WTC11 (cell line): ENCODE measurements at regions not wholly inside any gene's neighbourhood (a gene's known extent, or its start where the extent isn't known, plus 50 kb on each side); places are given as distances from the start of the nearest gene placed in this dataset.

Source experiments
- ATAC-seq: fragments of 200-7000 bp; cut with Tn5 transposase; 2 replicates; pipeline ENCODE4 v1.10.0; 2021; ENCODE audit warnings: mild to moderate bottlenecking, moderate library complexity
- CTCF ChIA-PET: fragments of 300-600 bp; sonication (Branson Sonifier 250); formaldehyde crosslinking; loops from one replicate; lab custom pipeline; 2021; ENCODE audit warnings: antibody characterized with exemption; lab: Charles Lee
- POLR2A ChIA-PET: fragments of 350-600 bp; sonication (Branson Sonifier 250); formaldehyde crosslinking; loops from one replicate; lab custom pipeline; 2021; ENCODE audit warnings: antibody characterized with exemption; lab: Charles Lee
- DNase-seq: peaks from one replicate; pipeline ENCODE4 v3.0.0; 2021; ENCODE audit warnings: low spot score
- H3K27ac Mint-ChIP-seq: 2 replicates; pipeline ENCODE4 v1.8.0; 2021; ENCODE audit warnings: mixed read lengths
- H3K27me3 Mint-ChIP-seq: 2 replicates; pipeline ENCODE4 v1.8.0; 2021; ENCODE audit warnings: low read depth, mild to moderate bottlenecking, moderate library complexity, mixed read lengths
- H3K36me3 Mint-ChIP-seq: 2 replicates; pipeline ENCODE4 v1.8.0; 2021; ENCODE audit warnings: mixed read lengths
- H3K4me1 Mint-ChIP-seq: 2 replicates; pipeline ENCODE4 v1.8.0; 2022; ENCODE audit warnings: mixed read lengths
- H3K4me3 Mint-ChIP-seq: 2 replicates; pipeline ENCODE4 v1.8.0; 2021; ENCODE audit warnings: mild to moderate bottlenecking, moderate library complexity, mixed read lengths
- H3K9me3 Mint-ChIP-seq: 2 replicates; pipeline ENCODE4 v1.8.0; 2021; ENCODE audit warnings: mixed read lengths
- ATF1 ChIP-seq: sonication (generic); formaldehyde crosslinking; IDR thresholded peaks from 2 replicates; pipeline ENCODE4 v1.8.1; 2023; ENCODE audit warnings: mild to moderate bottlenecking, moderate library complexity, missing genetic modification reagents
- ATF3 ChIP-seq: sonication (generic); formaldehyde crosslinking; conservative IDR thresholded peaks from 2 replicates; pipeline ENCODE4 v1.8.1; 2022; ENCODE audit warnings: mild to moderate bottlenecking, missing genetic modification reagents
- CBFB ChIP-seq: sonication (generic); formaldehyde crosslinking; IDR thresholded peaks from 2 replicates; pipeline ENCODE4 v1.8.1; 2022; ENCODE audit warnings: mild to moderate bottlenecking, low read depth, missing genetic modification reagents
- CDX4 ChIP-seq: fragments of 250-450 bp; sonication (Bioruptor Pico); IDR thresholded peaks from 2 replicates; pipeline ENCODE4 v1.9.0; 2021; ENCODE audit warnings: moderate library complexity, mild to moderate bottlenecking, inconsistent platforms, borderline replicate concordance
- ELF4 ChIP-seq: sonication (generic); formaldehyde crosslinking; IDR thresholded peaks from 2 replicates; pipeline ENCODE4 v1.8.1; 2022; ENCODE audit warnings: low read depth, mild to moderate bottlenecking, moderate library complexity, missing genetic modification reagents
- ETV6 ChIP-seq: sonication (generic); formaldehyde crosslinking; IDR thresholded peaks from 2 replicates; pipeline ENCODE4 v1.8.1; 2022; ENCODE audit warnings: mild to moderate bottlenecking, missing genetic modification reagents
- GRHL2 ChIP-seq: fragments of 250-450 bp; sonication (Bioruptor Pico); IDR thresholded peaks from 2 replicates; pipeline ENCODE4 v1.8.0; 2022; ENCODE audit warnings: mild to moderate bottlenecking, moderate library complexity; ENCODE audit not compliant: insufficient replicate concordance, severe bottlenecking
- GTF2I ChIP-seq: fragments of 250-450 bp; sonication (Bioruptor Pico); conservative IDR thresholded peaks from 2 replicates; pipeline ENCODE4 v1.4.0; 2021; ENCODE audit warnings: mild to moderate bottlenecking
- HMGA2 ChIP-seq: fragments of 250-450 bp; sonication (Bioruptor Pico); IDR thresholded peaks from 2 replicates; pipeline ENCODE4 v1.4.0; 2021; ENCODE audit warnings: mild to moderate bottlenecking, moderate library complexity
- KAT7 ChIP-seq: sonication (generic); formaldehyde crosslinking; IDR thresholded peaks from 2 replicates; pipeline ENCODE4 v1.8.1; 2023; ENCODE audit warnings: missing genetic modification reagents, mild to moderate bottlenecking, borderline replicate concordance
- SMAD4 ChIP-seq: sonication (generic); formaldehyde crosslinking; IDR thresholded peaks from 2 replicates; pipeline ENCODE4 v1.8.0; 2022; ENCODE audit warnings: mild to moderate bottlenecking, missing genetic modification reagents
- TEAD1 ChIP-seq: sonication (generic); formaldehyde crosslinking; IDR thresholded peaks from 2 replicates; pipeline ENCODE4 v1.8.0; 2022; ENCODE audit warnings: mild to moderate bottlenecking, missing genetic modification reagents
- ZNF121 ChIP-seq: sonication (generic); formaldehyde crosslinking; IDR thresholded peaks from 2 replicates; pipeline ENCODE4 v1.8.0; 2023; ENCODE audit warnings: missing genetic modification reagents
- ZNF232 ChIP-seq: sonication (generic); formaldehyde crosslinking; IDR thresholded peaks from 2 replicates; pipeline ENCODE4 v1.8.0; 2022; ENCODE audit warnings: mild to moderate bottlenecking, missing genetic modification reagents
- ZNF423 ChIP-seq: fragments of 250-450 bp; sonication (Bioruptor Pico); IDR thresholded peaks from 2 replicates; pipeline ENCODE4 v2.1.2; 2022; ENCODE audit warnings: mild to moderate bottlenecking, moderate library complexity
- TF ChIP-seq, protein P1 (sequence below): sonication (generic); formaldehyde crosslinking; IDR thresholded peaks from 2 replicates; pipeline ENCODE4 v1.8.1; 2022; ENCODE audit warnings: low read depth, mild to moderate bottlenecking, moderate library complexity, missing genetic modification reagents, borderline replicate concordance
- TF ChIP-seq, protein P2 (sequence below): sonication (generic); formaldehyde crosslinking; IDR thresholded peaks from 2 replicates; pipeline ENCODE4 v1.8.1; 2022; ENCODE audit warnings: low read depth, missing genetic modification reagents, borderline replicate concordance

DNA sequence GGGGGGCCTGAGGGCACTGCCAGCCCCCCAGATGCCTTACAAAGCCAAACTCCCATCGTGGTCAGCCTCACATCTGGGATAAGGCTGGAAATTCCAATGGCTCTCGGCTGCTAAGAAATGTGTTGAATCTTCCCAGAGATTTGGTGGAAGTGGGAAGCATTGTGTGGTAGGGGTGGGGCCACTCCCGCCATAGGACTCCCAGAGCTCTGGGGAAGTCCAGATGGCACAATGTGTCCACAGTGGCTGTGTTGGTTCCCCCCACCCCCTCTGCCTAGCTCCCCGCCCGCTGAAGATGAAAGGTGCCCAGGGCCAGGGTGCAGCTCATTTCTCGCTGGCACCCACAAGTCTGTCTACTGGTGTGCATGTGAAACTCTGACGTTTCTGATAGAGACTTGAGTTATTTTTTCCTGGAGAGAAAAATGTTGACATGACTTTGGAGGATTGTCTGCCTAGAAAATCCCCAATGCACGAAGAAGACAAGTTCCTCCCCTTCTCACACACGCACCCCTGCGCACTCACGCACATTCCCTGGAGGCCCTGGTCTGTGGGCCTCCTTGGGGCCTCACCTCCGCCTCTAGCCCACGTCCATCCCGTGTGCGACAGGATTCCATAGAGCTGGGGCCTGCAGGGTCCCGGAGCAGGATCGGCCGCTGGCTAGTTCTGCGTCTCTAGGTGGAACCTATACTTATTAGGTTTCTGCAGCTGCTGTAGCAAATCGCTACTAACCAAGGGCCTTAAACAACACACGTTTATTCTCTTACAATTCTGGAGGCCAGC is 199.1 kb downstream of the ZFP36L2 start:
- no peak for DNase-seq
- H3K27me3 Mint-ChIP-seq = no peaks in the 10 kb centered on the region; the same call in none of the 2 replicates
- peaks cover 3% of the 10 kb centered on the region; the same call in 1 of the 2 replicates for H3K9me3 Mint-ChIP-seq
- TF ChIP-seq ATF3 (CRISPR knock-in tag) (no peak), GRHL2 (CRISPR knock-in tag) (no peak), ZNF232 (CRISPR knock-in tag) (no peak), ATF1 (CRISPR knock-in tag) (no peak), ZNF423 (CRISPR knock-in tag) (no peak), KAT7 (no peak), CBFB (CRISPR knock-in tag) (no peak)
- H3K4me3 Mint-ChIP-seq = no peak overlapping the region
- H3K27ac Mint-ChIP-seq = no peak overlapping the region
- no peak for ATAC-seq
- H3K36me3 Mint-ChIP-seq = no peaks in the 10 kb centered on the region
- H3K4me1 Mint-ChIP-seq = peaks cover 6% of the 10 kb centered on the region
- ChIA-PET CTCF (interaction anchor here (1.1 kb wide), 1 partner anchor 100 kb away, joined by 3 read pairs; no protein-coding TSS in a partner anchor), POLR2A (no interaction called here)

GRCh38 chr2:43026426-43027096 is 199.8 kb downstream of the ZFP36L2 start:
- H3K4me1 Mint-ChIP-seq = peaks cover 5% of the 10 kb centered on the region
- H3K4me3 Mint-ChIP-seq = no peak overlapping the region
- no peak for DNase-seq
- no peak for ATAC-seq
- TF ChIP-seq ATF1 (CRISPR knock-in tag) = no peak
- TF ChIP-seq KAT7 = no peak
- TF ChIP-seq SMAD4 (CRISPR knock-in tag) = no peak
- TF ChIP-seq, protein P1, sequence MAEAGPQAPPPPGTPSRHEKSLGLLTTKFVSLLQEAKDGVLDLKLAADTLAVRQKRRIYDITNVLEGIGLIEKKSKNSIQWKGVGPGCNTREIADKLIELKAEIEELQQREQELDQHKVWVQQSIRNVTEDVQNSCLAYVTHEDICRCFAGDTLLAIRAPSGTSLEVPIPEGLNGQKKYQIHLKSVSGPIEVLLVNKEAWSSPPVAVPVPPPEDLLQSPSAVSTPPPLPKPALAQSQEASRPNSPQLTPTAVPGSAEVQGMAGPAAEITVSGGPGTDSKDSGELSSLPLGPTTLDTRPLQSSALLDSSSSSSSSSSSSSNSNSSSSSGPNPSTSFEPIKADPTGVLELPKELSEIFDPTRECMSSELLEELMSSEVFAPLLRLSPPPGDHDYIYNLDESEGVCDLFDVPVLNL (CRISPR knock-in tag) = no peak
- TF ChIP-seq, protein P2, sequence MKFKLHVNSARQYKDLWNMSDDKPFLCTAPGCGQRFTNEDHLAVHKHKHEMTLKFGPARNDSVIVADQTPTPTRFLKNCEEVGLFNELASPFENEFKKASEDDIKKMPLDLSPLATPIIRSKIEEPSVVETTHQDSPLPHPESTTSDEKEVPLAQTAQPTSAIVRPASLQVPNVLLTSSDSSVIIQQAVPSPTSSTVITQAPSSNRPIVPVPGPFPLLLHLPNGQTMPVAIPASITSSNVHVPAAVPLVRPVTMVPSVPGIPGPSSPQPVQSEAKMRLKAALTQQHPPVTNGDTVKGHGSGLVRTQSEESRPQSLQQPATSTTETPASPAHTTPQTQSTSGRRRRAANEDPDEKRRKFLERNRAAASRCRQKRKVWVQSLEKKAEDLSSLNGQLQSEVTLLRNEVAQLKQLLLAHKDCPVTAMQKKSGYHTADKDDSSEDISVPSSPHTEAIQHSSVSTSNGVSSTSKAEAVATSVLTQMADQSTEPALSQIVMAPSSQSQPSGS (CRISPR knock-in tag) = no peak
- TF ChIP-seq CDX4 = no peak
- no peak for TF ChIP-seq HMGA2 (CRISPR knock-in tag)
- TF ChIP-seq ELF4 (CRISPR knock-in tag) = no peak
- no peak for TF ChIP-seq ETV6
- ChIA-PET CTCF (no interaction called here), POLR2A (no interaction called here)
- H3K9me3 Mint-ChIP-seq = peaks cover 7% of the 10 kb centered on the region
- no peaks in the 10 kb centered on the region; the same call in none of the 2 replicates for H3K27me3 Mint-ChIP-seq
- no peak overlapping the region for H3K27ac Mint-ChIP-seq
- H3K36me3 Mint-ChIP-seq = peaks cover 4% of the 10 kb centered on the region

GRCh38 chr2:43025709-43026295 is 200.6 kb downstream of the ZFP36L2 start:
- Mint-ChIP-seq H3K4me1 (peaks cover 5% of the 10 kb centered on the region), H3K9me3 (peaks cover 7% of the 10 kb centered on the region), H3K36me3 (peaks cover 8% of the 10 kb centered on the region), H3K27me3 (no peaks in the 10 kb centered on the region; the same call in none of the 2 replicates), H3K4me3 (no peak overlapping the region), H3K27ac (no peak overlapping the region)
- ChIA-PET POLR2A (no interaction called here), CTCF (interaction anchor here (0.8 to 4.8 kb wide), 6 partner anchors 13 to 201 kb away, joined by 3 to 31 read pairs (median 8); no protein-coding TSS in a partner anchor)
- TF ChIP-seq TEAD1 (no peak), GTF2I (peak; percentile 77; the same call in 1 of the 2 replicates), ZNF121 (CRISPR knock-in tag) (peak; percentile 81; the same call in 1 of the 2 replicates)
- DNase-seq (no peak), ATAC-seq (no peak)
